ENCODE measurements at regions not wholly inside any gene's neighbourhood (a gene's known extent, or its start where the extent isn't known, plus 50 kb on each side); places are given as distances from the start of the nearest gene placed in this dataset.

GRCh38 chr1:109846162-109846561 is 64.5 kb upstream of the CSF1 start:
- TF ChIP-seq POLR2A (IDR thresholded peaks at IDR 0.05): no peak
- no peak for TF ChIP-seq CTCF (IDR thresholded peaks at IDR 0.05)
